A673 (cell line): ENCODE measurements at regions not wholly inside any gene's neighbourhood (a gene's known extent, or its start where the extent isn't known, plus 50 kb on each side); places are given as distances from the start of the nearest gene placed in this dataset.

Experiments used
- BruUV-seq: library from RNA; stranded (reverse); fragments of 400-500 nt; replicated peaks from 2 replicates; lab custom pipeline; 2021; lab: Mats Ljungman, UMichigan
- CTCF ChIA-PET: fragments of 300-600 bp; sonication (Branson Sonifier 250); formaldehyde crosslinking; loops from one replicate; lab custom pipeline; 2022; ENCODE audit warnings: antibody characterized with exemption; lab: Charles Lee
- POLR2A ChIA-PET: fragments of 300-600 bp; sonication (Branson Sonifier 250); formaldehyde crosslinking; loops from one replicate; lab custom pipeline; 2022; ENCODE audit warnings: antibody characterized with exemption; ENCODE audit not compliant: low non-redundant PET; lab: Charles Lee
- DNase-seq: peaks from one replicate; pipeline ENCODE4 v3.0.0-alpha.2; 2015; ENCODE audit warnings: low spot score
- H3K27ac ChIP-seq: fragments of 200-600 bp; sonication (generic); 2 replicates; pipeline ENCODE4 v1.5.1; 2016; ENCODE audit warnings: mixed run types, low read depth, mild to moderate bottlenecking, mixed read lengths, antibody characterized with exemption, low read length; ENCODE audit not compliant: poor library complexity, severe bottlenecking
- H3K27me3 ChIP-seq: fragments of 200-600 bp; sonication (generic); replicated peaks from 2 replicates; pipeline ENCODE4 v1.6.1; 2017; ENCODE audit warnings: mixed run types, low read depth, mild to moderate bottlenecking, mixed read lengths, antibody characterized with exemption, low read length; ENCODE audit not compliant: insufficient read depth, poor library complexity
- H3K36me3 ChIP-seq: fragments of 200-600 bp; sonication (generic); 2 replicates; pipeline ENCODE4 v1.6.1; 2016; ENCODE audit warnings: mixed run types, mild to moderate bottlenecking, mixed read lengths, antibody characterized with exemption, low read length; ENCODE audit not compliant: insufficient read depth, poor library complexity, severe bottlenecking
- H3K4me1 ChIP-seq: fragments of 200-600 bp; sonication (generic); 2 replicates; pipeline ENCODE4 v1.6.1; 2017; ENCODE audit warnings: mixed run types, mild to moderate bottlenecking, mixed read lengths, antibody characterized with exemption, low read length; ENCODE audit not compliant: insufficient read depth, poor library complexity, severe bottlenecking
- H3K4me3 ChIP-seq: fragments of 200-600 bp; sonication (generic); 2 replicates; pipeline ENCODE4 v1.5.1; 2016; ENCODE audit warnings: low read depth, mixed run types, mild to moderate bottlenecking, mixed read lengths, low read length; ENCODE audit not compliant: poor library complexity, severe bottlenecking
- H3K9me3 ChIP-seq: fragments of 200-600 bp; sonication (generic); 2 replicates; pipeline ENCODE4 v1.6.1; 2016; ENCODE audit warnings: mixed run types, low read depth, mild to moderate bottlenecking, mixed read lengths, antibody characterized with exemption, low read length; ENCODE audit not compliant: poor library complexity, severe bottlenecking
- EZH2 ChIP-seq: fragments of 200-600 bp; sonication (generic); IDR thresholded peaks from 2 replicates; pipeline ENCODE4 v1.6.1; 2017; ENCODE audit warnings: borderline replicate concordance, low read depth, mild to moderate bottlenecking, mixed read lengths, antibody characterized with exemption, low read length; ENCODE audit not compliant: poor library complexity, severe bottlenecking
- intact Hi-C: fragments of 100-400 bp; cut with micrococcal nuclease; formaldehyde crosslinking; loops from one replicate; pipeline ENCODE4 v1.10.0; 2022; ENCODE audit not compliant: unreplicated experiment
- TF ChIP-seq, protein P1 (sequence below): fragments of 300-800, 200-600 bp; sonication (generic); conservative IDR thresholded peaks from 2 replicates; pipeline ENCODE4 v1.5.1; 2017; ENCODE audit warnings: low read depth, mild to moderate bottlenecking, antibody characterized with exemption, low read length, moderate library complexity, mixed read lengths

DNA sequence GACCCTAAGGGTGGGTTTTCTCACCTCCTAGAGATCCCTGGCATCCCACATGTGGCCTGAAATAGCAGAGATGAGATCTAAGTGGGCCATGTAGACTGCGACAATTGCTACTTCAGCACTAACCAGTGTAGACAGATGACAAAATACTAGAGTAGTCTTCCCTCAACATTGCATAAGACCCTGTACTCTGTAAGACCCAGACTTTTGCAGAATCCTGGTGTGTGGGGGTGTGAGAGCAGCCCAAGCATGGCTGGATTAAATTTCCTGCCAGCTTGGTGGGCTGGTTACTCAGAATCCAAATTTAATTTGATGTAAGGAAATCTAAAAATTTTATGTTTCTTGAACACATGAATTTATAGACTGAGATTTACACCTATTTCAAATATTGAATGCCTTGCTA is 88.3 kb downstream of the ZNF365 start:
- intact Hi-C loops = no loop called here
- H3K4me1 ChIP-seq = peaks cover 11% of the 10 kb centered on the region
- POLR2A ChIA-PET = no interaction called here
- no peaks in the 10 kb centered on the region for H3K9me3 ChIP-seq
- H3K4me3 ChIP-seq = no peak overlapping the region
- no peaks in the 10 kb centered on the region for H3K27me3 ChIP-seq
- H3K36me3 ChIP-seq = no peaks in the 10 kb centered on the region
- DNase-seq = no peak
- TF ChIP-seq, protein P1, sequence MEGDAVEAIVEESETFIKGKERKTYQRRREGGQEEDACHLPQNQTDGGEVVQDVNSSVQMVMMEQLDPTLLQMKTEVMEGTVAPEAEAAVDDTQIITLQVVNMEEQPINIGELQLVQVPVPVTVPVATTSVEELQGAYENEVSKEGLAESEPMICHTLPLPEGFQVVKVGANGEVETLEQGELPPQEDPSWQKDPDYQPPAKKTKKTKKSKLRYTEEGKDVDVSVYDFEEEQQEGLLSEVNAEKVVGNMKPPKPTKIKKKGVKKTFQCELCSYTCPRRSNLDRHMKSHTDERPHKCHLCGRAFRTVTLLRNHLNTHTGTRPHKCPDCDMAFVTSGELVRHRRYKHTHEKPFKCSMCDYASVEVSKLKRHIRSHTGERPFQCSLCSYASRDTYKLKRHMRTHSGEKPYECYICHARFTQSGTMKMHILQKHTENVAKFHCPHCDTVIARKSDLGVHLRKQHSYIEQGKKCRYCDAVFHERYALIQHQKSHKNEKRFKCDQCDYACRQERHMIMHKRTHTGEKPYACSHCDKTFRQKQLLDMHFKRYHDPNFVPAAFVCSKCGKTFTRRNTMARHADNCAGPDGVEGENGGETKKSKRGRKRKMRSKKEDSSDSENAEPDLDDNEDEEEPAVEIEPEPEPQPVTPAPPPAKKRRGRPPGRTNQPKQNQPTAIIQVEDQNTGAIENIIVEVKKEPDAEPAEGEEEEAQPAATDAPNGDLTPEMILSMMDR = no peak
- no peak for TF ChIP-seq EZH2
- no TSS peak for BruUV-seq
- CTCF ChIA-PET = no interaction called here
- no peak overlapping the region for H3K27ac ChIP-seq

DNA sequence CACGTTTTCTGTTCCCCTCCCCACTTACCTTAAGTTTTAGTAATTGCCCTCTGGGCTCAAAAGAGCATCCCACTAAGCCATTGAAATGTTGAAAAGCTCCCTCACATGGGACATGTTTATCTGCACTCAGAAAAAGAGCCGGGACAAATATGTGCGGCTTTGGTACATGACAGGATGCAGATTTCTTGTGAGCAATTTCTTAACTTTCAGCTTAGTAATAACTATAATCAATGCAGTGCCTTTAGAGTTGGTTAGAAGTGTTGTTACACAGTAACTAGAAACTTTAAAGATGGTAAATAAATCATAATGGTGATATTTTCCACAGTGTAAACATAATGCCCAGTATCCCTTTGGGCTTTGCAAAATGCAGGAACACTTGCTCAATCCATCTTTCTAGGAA is 89.2 kb downstream of the ZNF365 start:
- no peak overlapping the region for H3K4me3 ChIP-seq
- H3K4me1 ChIP-seq = peaks cover 11% of the 10 kb centered on the region
- no peak for DNase-seq
- no peaks in the 10 kb centered on the region for H3K36me3 ChIP-seq
- H3K27ac ChIP-seq = no peak overlapping the region
- H3K27me3 ChIP-seq = no peaks in the 10 kb centered on the region
- CTCF ChIA-PET = no interaction called here
- H3K9me3 ChIP-seq = no peaks in the 10 kb centered on the region
- POLR2A ChIA-PET = no interaction called here
- intact Hi-C loops = no loop called here
- no peak for TF ChIP-seq EZH2
- TF ChIP-seq, protein P1 = no peak
- no TSS peak for BruUV-seq

DNA sequence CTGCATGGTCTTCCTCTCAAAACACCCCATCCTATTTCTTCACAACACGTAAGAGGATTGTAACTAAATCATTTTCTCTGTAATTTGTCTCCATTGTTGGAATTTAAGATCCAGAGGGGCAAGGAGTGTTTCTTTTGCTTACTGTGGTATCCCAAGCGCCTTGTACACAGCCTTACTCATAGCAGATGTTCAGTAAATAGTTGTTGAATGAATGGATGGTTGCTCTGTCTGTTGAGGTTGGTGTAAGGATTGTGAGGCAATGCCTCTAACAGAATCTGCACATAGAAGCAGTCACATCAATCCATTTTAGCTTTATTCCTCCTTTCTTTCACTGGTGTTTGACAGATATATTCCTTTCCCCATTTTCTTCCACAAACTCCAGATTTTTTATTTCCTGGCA is 90.1 kb downstream of the ZNF365 start:
- H3K36me3 ChIP-seq = no peaks in the 10 kb centered on the region
- H3K9me3 ChIP-seq = no peaks in the 10 kb centered on the region
- no TSS peak for BruUV-seq
- peaks cover 3% of the 10 kb centered on the region for H3K4me1 ChIP-seq
- no peak overlapping the region for H3K27ac ChIP-seq
- ChIA-PET CTCF (no interaction called here), POLR2A (no interaction called here)
- intact Hi-C loops = no loop called here
- no peak for DNase-seq
- H3K4me3 ChIP-seq = no peak overlapping the region
- TF ChIP-seq, protein P1 = no peak
- no peaks in the 10 kb centered on the region for H3K27me3 ChIP-seq
